A549 (cell line): ENCODE measurements at regions not wholly inside any gene's neighbourhood (a gene's known extent, or its start where the extent isn't known, plus 50 kb on each side); places are given as distances from the start of the nearest gene placed in this dataset.

Experiments used
- BHLHE40 ChIP-seq: IDR thresholded peaks from 2 replicates; pipeline ENCODE4 v1.6.1; 2012; ENCODE audit warnings: low read depth, low read length, inconsistent platforms
- CEBPB ChIP-seq, 2 experiments: fragments of >200 bp in 1 of 2; sonication (Bioruptor Twin) in 1 of 2; formaldehyde crosslinking in 1 of 2; IDR thresholded peaks; 2 replicates each; pipeline ENCODE4 v1.6.1; 2012 to 2016
- CHD2 ChIP-seq: fragments of 150-350 bp; IDR thresholded peaks from 2 replicates; pipeline ENCODE4 v1.6.1; 2014; ENCODE audit warnings: low read length; ENCODE audit not compliant: partially characterized antibody
- CTCF ChIP-seq: fragments of >200 bp; sonication (Bioruptor Twin); formaldehyde crosslinking; IDR thresholded peaks from 3 replicates; pipeline ENCODE4 v1.5.1; 2016
- EP300 ChIP-seq, 2 experiments: fragments of >200 bp; sonication (Bioruptor Twin); formaldehyde crosslinking; IDR thresholded peaks; 2 replicates in 1 of 2; 3 replicates in 1 of 2; pipeline ENCODE4 v1.6.1; 2016 to 2017
- FOSL2 ChIP-seq, 2 experiments: fragments of 450-650 bp in 1 of 2; fragments of >200 bp in 1 of 2; sonication (Bioruptor Twin) in 1 of 2; formaldehyde crosslinking; IDR thresholded peaks; 2 replicates each; pipeline versions ENCODE4 v1.5.0 to v1.6.1; 2016 to 2020; ENCODE audit warnings: mild to moderate bottlenecking in 1 of 2, moderate library complexity in 1 of 2
- HDAC2 ChIP-seq: fragments of 200-600 bp; sonication (generic); IDR thresholded peaks from 2 replicates; pipeline ENCODE4 v1.6.1; 2016
- HMGXB4 ChIP-seq: fragments of 250-450 bp; sonication (Bioruptor Pico); IDR thresholded peaks from 2 replicates; pipeline ENCODE4 v1.5.0; 2021; ENCODE audit warnings: mild to moderate bottlenecking, moderate library complexity, borderline replicate concordance
- MAX ChIP-seq: IDR thresholded peaks from 2 replicates; pipeline ENCODE4 v1.6.1; 2012
- POLR2A ChIP-seq: IDR thresholded peaks from 2 replicates; pipeline ENCODE4 v1.6.1; 2012; ENCODE audit warnings: mild to moderate bottlenecking, low read length
- RAD21 ChIP-seq, 2 experiments: fragments of >200 bp in 1 of 2; sonication (Bioruptor Twin) in 1 of 2; formaldehyde crosslinking in 1 of 2; IDR thresholded peaks in 1 of 2; conservative IDR thresholded peaks in 1 of 2; 2 replicates in 1 of 2; 3 replicates in 1 of 2; pipeline ENCODE4 v1.6.1; 2012 to 2018; ENCODE audit warnings: inconsistent platforms in 1 of 2
- RNF2 ChIP-seq: fragments of 200-600 bp; sonication (generic); IDR thresholded peaks from 2 replicates; pipeline ENCODE4 v1.6.1; 2016; ENCODE audit warnings: low read depth, mild to moderate bottlenecking, antibody characterized with exemption, moderate library complexity, borderline replicate concordance
- SMC3 ChIP-seq: fragments of >200 bp; sonication (Bioruptor Twin); formaldehyde crosslinking; IDR thresholded peaks from 3 replicates; pipeline ENCODE4 v1.6.1; 2018; ENCODE audit warnings: inconsistent platforms

- TF ChIP-seq RNF2, result no peak
- no peak for TF ChIP-seq CTCF
- TF ChIP-seq CEBPB (IDR thresholded peaks at IDR 0.05), result no peak
- no peak for TF ChIP-seq CHD2
- TF ChIP-seq MAX, result no peak
- TF ChIP-seq HMGXB4 (CRISPR knock-in tag), result no peak
- TF ChIP-seq HDAC2, result no peak
- no peak for TF ChIP-seq EP300 (IDR thresholded peaks at IDR 0.05)
- no peak for TF ChIP-seq BHLHE40
- TF ChIP-seq SMC3, result no peak
- no peak for TF ChIP-seq RAD21 (conservative IDR thresholded peaks at IDR 0.05 in 1 of 2, IDR thresholded peaks at IDR 0.05 in 1 of 2)
- no peak for TF ChIP-seq FOSL2 (IDR thresholded peaks at IDR 0.05)
- TF ChIP-seq FOSL2 (CRISPR knock-in tag; IDR thresholded peaks at IDR 0.05), result no peak
- TF ChIP-seq POLR2A, result no peak
Measured at GRCh38 chr11:112477152-112477551, 216.5 kb upstream of the PLET1 start.
